ENCODE measurements at regions not wholly inside any gene's neighbourhood (a gene's known extent, or its start where the extent isn't known, plus 50 kb on each side); places are given as distances from the start of the nearest gene placed in this dataset.
"Not testable (repeated sequence)": the region's sequence is repeated elsewhere in the genome, so short reads cannot be mapped to it uniquely, and the experiment has no call there.

DNA sequence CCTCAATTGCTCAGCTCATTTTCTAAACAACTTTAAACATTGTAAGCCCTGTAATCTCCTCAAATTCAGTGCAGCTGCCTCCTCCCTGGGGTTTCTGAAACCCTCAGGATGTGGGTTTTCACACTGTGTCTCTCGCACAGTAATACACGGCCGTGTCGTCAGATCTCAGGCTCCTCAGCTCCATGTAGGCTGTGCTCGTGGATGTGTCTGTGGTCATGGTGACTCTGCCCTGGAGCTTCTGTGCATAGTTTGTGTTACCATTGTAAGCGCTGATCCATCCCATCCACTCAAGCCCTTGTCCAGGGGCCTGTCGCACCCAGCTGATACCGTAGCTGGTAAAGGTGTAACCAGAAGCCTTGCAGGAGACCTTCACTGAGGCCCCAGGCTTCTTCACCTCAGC, 658.4 kb downstream of the TMEM121 start:
- TF ChIP-seq, protein P1, sequence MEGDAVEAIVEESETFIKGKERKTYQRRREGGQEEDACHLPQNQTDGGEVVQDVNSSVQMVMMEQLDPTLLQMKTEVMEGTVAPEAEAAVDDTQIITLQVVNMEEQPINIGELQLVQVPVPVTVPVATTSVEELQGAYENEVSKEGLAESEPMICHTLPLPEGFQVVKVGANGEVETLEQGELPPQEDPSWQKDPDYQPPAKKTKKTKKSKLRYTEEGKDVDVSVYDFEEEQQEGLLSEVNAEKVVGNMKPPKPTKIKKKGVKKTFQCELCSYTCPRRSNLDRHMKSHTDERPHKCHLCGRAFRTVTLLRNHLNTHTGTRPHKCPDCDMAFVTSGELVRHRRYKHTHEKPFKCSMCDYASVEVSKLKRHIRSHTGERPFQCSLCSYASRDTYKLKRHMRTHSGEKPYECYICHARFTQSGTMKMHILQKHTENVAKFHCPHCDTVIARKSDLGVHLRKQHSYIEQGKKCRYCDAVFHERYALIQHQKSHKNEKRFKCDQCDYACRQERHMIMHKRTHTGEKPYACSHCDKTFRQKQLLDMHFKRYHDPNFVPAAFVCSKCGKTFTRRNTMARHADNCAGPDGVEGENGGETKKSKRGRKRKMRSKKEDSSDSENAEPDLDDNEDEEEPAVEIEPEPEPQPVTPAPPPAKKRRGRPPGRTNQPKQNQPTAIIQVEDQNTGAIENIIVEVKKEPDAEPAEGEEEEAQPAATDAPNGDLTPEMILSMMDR (IDR thresholded peaks at IDR 0.05; ENCODE audit: low read depth, low read length): not testable (repeated sequence)
- not testable (repeated sequence) for TF ChIP-seq POLR2A (IDR thresholded peaks at IDR 0.05; ENCODE audit: extremely low read depth, insufficient read length)

Measured in NB4 (cell line).